ENCODE measurements at regions not wholly inside any gene's neighbourhood (a gene's known extent, or its start where the extent isn't known, plus 50 kb on each side); places are given as distances from the start of the nearest gene placed in this dataset.
"Not testable (repeated sequence)": the region's sequence is repeated elsewhere in the genome, so short reads cannot be mapped to it uniquely, and the experiment has no call there.

DNA sequence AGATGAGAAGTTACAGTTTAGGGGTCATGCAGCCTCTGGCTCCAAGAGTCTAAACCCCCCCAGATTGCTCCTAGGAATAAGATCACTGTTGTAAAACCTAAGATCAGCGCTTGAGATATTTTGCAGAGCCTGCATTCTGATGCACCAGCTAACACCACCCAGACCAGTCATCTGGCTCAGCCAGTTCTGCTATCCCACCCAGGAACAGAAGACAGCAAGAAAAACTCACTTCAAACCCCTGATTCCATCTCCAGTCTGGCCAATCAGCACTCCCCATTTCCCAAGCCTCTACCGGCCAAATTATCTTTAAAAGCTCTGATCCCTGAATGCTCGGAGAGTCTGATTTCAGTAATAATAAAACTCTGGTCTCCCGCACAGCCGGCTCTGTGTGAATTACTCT, 158.6 kb downstream of the ZNF664 start:
- DNase-seq = no peak

DNA sequence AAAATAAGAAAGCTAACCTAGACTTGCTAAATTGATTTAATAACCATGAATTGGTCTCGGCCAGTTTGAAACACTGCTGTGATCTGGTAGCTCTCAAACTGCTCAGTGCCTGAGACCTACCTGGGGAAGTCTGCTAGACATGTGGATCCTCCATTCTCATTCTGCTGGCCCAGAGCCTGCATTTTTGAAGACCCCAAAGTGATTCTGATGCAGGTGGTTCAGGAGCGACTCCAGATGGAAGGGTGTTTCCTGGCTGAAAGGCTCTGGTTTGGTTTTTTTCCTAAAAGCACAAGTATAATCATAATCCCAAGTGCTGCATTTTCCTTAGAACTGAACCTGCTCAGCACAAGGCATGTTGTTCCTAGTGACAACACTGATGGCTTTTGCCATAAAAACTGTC, 159.5 kb downstream of the ZNF664 start:
- no peak for DNase-seq

DNA sequence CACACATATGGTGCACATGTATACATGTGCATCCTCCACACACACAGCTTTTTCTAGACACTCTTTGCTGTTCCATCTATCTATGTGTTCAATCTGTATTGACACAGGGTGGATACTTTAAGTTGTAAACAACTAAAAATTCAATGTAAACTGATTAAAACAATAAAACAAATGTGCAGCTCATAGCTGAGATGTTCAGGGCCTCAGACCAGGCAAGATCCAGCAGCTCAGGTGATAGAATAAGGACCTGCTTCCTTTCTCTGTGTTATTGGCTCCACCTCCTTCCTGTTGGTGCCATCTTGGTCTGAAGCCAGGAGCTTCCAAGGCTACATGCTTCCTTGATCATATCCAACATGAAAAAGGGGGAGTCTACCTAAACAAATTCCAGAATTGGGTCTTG, 158.1 kb upstream of the RFLNA start:
- no peak for DNase-seq

DNA sequence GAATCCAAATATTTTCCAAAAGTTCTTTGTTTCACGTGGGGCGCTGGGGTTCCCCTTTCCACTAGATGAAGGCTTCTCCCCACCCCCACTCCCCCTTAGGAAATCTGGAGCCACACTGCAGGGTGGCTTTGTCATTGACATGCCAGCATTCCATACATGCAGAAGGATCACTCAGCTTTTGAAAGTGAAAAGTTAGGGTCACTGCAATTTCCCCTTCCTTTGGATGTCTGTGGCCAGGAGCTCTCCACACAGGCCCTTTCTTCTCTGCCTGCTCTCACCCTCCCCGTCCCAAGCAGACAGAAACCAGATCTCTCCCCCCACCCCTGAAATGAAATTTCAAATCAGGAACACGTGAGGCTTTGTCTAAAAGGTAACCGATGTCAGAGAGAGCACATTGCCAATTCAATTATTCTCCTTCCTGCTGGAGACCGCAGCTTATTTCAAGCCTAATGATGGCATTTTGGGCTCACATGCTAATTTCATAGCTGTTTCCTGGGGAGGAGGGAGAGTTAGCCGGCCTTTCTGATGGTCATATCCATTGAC, 153.9 kb upstream of the RFLNA start:
- DNase-seq = no peak

DNA sequence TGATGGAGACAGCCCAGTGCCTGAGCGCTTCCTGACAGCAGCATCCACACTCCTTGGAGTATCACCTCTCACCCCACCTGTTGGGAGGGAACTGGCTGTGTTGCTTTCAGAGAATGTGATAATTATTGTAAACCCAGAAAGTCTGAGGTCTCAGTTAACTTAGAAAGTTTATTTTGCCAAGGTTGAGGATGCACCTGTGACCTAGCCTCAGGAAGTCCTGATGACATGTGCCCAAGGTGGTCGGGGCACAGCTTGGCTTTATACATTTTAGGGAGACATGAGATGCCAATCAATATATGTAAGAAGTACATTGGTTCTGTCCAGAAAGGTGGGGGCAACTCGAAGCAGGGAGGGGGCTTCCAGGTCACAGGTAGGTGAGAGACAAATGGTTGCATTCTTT, 153.3 kb upstream of the RFLNA start:
- not testable (repeated sequence) for DNase-seq

DNA sequence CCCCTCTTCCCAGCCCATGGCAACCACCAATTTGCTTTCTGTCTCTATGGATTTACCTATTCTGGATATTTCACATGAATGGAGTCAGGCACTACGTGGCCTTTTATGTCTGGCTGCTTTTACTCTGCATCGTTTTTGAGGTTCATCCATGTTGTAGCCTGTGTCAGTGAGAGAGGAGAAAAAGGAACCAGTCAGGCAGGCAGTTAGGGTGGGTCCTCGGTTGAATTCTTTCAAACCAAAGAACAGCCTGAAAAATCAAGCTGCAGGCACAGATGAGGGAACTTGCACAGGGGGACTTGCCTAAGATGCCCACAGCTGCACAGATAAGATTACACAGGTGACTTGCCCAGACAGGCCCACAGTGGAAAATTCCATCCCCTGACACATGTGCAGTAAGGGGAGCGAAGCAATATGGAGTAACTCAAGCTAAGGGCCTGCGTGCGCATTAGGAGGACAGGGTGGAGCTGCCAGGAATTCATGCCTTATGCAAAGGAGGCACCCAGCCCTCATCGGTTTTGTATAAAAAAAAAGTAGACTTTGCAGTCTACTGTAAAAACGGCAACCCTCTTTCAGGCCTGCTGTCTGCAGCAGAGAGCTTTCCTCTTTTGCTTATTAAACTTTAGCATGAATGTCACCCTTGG, 152.4 kb upstream of the RFLNA start:
- DNase-seq = no peak

DNA sequence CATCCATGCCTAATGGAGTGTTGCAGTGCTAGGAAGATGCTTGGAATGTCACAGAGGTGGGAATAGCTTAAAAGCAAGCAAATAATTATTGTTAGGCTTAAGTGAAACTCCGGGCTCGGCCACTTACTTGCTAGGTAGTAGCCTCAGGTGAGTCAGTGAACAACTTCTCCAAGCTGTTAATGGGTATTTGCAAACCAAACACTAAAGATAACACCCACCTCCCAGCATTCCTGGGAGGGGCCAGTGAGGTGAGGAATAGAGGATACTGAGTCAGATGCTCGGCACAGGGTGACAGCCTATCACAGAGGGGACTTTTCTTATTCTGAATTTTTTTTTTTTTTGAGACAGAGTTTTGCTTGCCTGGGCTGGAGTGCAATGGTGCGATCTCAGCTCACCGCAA, 151.2 kb upstream of the RFLNA start:
- DNase-seq = no peak

DNA sequence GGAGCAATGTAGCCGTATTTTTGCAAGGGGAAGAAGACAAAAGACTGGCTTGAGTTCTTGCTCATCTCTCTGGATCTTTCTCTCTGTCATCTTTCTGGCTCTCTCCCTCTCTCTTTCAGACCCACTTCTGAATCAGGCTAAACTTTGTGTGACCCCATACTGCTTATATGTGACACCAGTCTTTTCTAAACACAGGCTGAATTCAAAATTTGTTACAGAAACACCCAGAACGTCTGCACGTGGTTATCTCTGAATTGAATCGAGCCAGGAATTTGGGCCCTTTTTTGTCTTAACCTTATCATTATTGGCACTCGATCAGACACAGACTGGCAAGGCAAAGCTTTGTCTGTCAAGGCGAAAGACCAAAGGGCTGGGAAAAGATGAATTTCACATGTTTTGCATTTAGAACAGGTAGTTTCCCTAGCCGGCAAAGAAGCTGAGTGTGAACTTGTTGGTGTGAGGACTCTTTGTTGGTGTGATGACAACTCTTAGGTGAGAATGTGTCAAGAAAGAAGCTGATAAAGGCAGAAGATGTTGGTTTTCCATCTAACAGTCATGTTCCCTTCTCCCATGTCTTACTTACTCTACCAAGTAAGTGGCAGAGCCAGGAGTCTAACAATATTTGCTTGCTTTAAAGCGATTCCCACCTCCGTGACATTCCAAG, 150.2 kb upstream of the RFLNA start:
- DNase-seq = no peak

DNA sequence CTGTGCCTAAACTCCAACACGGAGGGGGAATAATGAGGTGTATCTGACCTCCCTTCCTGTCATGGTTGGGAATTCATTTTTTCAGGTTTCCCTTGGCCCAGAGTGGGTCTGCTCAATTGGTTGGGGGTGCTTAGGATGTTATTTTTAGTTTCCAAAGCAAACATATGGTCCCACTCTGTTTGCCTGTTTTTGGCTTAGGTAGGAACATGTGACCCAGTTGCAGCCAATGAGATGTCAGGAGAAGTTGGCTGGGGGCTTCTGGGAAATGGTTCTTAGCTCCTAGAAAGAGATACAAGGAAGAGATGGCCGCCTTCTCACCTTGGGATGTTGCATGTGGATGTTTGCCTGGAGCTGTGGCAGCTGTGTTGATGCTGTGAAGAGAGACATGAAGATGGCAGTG, 147.9 kb upstream of the RFLNA start:
- DNase-seq = no peak

DNA sequence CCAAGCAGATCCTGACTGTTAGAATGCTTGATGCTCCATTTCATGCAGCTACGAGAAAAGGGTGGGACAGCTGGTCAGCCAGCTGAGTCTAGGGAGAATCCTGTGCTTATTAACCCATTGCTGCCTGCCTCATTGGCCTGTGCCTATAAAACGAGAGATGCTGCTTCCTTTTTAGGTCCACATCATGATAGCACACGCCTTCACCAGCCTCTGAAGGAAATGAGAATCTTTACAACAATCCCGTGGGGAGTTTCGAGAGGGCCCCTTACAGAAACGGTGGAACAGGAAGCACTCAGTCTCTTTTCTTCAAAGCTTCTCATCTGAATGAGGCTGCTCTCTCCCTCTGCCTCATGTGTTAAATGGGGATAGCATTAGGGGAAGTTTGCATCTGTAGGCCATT, 147.3 kb upstream of the RFLNA start:
- DNase-seq = no peak

DNA sequence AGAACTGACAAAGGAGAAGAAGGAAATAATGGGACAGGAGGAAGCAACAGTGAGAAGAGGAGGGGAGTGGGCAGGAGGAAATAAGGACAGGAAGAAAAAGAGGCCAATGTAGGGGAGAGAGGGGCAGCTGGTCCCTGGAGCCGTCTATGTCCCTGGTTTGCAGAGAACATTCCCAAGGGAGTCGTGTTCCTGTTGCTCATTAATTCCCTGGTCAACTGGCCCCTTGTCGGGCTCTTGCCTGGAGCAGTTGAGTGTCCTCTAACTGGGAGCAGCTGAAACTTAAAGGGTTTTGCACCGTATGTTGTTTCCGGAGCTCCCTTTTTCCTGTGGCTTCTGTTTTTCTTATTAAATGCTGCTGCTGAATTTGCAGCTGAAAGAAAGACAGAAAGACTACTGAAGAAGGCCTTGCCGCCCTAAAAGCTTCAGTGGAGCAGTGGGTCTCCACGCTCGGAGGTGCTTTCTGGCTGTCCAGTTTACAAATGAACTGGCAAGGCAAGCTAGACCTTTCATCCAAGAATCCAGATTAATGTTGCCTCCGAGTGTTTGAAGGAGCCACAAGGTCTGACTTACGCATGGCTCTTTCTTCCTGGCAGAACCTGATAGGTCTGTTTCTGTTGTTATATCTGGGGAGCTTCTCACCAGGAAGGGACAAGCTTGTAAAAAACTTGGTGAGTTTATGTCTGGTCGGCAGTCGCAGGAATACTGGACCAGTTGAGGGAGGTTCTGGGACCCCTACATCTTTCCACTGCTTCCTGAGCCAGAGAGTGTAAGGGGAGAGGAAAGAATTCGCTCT, 146.2 kb upstream of the RFLNA start:
- no peak for DNase-seq

DNA sequence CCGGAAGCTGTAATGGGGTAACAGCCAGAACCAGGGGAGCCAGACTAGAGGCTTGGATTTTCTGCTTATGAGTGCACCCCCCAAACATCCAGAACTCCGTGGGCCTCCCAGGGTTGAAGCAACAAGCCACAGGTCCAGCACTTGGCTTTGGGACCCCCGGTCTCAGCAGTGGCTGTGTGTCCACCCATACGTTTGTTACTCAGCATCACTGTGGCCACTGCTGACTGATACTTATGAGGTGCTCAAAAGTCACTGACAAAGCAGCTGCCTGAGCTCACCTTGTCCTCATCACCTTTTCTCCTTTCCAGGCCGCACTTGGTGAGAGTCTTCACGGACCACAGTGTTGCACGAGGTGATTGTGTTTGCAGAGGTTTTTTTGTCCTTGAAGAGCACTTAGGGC, 145.6 kb upstream of the RFLNA start:
- DNase-seq = no peak

DNA sequence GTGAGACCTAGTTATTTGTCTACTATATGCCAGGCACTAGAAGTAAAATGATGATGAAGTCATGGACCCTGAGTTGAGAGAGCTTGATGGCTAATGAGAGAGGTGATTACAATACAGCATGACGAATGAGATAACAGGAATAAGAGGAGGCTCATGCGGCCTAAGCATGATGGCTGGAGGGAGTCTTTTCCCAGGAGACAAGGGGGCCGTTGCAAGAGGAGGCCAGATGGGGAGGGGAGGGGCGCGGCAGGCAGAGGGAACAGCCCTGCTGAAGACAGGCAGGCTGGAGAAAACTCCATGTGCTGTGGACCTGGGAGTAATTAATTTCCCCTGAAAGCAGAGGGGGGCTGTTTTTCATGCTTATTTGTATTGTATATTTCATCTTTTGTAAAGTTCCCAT, 144.7 kb upstream of the RFLNA start:
- no peak for DNase-seq

DNA sequence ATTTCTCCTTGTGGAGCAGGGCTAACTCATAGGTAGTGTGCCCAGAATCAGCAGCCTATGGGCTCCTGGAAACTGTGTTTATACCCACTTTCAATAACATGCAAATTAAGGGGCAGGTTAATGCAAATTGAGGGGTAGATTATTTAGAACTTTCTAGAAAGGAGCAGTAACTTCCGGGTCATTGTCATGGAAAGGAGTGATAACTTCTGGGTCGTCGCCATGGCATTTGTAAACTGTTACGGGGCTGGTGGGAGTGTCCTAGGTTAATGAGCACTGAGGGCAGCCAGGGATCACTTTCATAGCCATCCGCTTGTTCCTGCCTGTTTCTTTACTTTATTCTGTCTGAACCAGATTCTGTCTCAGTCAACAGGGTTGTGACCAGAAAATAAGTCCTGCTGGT, 143.3 kb upstream of the RFLNA start:
- DNase-seq = no peak

DNA sequence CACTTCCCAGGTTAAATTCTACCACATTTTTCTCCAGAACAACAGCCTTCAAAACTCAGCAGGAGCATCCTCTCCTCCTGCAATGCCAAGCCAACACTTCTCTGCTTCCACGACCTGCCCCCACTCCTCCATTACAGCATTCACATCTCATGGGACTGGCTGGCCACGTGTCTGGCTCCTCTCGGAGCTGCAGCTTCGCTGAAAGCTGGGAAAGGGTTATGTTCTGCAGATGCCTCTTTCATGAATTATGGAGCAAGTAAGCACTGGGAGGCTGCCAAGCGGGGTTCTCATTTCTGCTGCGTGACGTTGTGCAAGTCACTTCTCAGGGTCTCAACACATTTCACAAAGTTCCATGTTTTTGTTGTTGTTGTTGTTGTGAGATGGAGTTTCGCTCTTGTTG, 142.2 kb upstream of the RFLNA start:
- DNase-seq = no peak

DNA sequence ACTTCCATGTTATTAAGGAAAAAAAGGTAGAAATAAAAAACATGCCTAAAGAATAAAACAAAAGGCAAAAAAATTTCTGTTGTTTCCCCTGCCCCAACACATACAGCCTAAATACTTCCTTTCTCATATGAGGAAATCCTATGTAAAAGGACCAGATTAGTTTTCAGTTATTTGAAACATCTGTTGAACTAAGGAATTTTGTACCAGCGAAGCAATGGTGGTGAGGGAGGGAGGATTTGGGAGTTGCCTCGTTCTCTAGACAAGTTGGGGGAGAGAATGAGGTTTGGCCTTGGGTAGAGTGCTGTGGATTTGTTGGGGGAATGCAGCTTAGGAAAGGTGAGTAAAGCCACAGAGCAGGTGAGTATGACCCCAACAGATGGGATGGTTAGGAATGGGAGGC, 141.5 kb upstream of the RFLNA start:
- no peak for DNase-seq

DNA sequence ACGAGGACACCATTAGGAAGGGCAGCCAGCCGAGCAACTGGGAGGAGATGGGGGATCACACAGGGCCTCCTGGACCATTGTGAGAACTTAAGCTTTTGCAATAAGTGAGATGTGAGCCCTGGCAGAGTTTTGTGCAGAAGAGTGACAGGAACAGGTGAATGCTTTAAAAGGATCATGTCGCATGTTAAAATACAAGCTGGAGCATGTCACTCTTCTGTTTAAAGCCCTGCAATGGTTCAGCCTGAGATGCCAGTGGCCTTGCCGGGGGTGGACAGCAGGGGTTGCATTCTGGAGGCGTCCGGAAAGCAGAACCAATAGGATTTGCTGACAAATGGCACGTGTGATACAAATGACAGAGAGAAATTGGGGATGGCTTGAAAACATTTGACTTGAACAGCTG, 137.5 kb upstream of the RFLNA start:
- DNase-seq = no peak

DNA sequence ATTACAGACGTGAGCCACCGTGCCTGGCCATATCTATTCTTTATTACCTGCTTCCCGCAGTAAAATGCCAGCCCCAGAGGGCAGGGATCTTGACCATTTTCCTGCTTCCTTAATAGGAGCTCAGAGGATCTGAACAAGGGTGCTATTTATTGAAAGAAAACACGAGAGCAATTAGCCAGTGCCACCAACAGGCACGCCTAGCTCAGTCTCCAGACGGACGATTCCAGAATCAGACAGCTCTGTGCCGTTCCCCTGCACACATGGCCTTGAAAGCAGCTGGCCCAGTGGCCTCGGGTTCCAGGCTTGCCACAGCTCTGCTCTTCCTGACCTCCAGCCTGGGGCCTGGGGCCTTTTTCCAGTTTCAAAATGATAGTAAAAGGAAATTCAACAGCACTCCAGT, 135.2 kb upstream of the RFLNA start:
- no peak for DNase-seq

DNA sequence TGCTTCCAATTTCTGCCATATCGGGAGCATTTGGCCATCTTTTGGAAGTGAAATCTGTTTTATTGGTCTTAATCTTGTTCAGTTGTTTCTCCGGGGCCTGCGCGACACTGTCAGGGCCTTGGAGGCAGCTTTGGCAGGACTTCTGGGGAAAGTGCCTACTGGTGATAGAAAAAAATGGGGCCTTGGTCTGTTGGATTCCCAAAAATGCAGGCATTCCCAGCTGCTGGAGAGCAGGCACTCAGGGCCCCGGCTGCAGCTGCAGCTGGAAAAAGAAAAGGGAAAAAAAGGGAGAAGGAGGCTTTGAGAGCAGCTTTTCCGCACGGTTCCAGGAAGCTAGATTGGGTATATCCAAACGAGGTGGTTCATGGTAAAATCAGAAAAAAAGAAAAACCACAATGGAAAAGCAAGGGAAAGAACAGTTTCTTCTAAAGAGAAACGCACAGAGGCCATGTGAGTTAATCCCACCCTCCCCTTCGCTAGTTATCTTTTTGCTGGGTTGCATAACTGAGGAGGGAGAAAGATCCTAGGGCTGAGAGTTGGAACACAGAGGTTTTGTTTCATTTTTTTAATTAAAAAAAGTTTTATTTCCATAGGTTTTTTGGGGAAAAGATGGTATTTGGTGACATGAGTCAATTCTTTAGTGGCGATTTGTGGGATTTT, 134.7 kb upstream of the RFLNA start:
- no peak for DNase-seq

DNA sequence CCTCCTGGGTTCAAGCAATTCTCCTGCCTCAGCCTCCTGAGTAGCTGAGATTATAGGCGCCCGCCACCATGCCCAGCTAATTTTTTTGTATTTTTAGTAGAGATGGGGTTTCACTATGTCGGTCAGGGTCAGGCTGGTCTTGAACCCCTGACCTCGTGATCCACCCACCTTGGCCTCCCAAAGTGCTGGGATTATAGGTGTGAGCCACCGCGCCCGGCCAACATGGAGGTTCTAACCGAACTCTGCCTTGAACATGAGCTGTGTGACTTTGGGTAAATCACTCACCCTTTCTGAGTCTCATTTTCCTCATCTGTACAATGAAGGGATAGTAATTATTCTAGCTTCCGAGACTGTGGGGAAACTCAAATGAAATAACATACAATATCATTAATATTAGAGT, 133.5 kb upstream of the RFLNA start:
- not testable (repeated sequence) for DNase-seq

DNA sequence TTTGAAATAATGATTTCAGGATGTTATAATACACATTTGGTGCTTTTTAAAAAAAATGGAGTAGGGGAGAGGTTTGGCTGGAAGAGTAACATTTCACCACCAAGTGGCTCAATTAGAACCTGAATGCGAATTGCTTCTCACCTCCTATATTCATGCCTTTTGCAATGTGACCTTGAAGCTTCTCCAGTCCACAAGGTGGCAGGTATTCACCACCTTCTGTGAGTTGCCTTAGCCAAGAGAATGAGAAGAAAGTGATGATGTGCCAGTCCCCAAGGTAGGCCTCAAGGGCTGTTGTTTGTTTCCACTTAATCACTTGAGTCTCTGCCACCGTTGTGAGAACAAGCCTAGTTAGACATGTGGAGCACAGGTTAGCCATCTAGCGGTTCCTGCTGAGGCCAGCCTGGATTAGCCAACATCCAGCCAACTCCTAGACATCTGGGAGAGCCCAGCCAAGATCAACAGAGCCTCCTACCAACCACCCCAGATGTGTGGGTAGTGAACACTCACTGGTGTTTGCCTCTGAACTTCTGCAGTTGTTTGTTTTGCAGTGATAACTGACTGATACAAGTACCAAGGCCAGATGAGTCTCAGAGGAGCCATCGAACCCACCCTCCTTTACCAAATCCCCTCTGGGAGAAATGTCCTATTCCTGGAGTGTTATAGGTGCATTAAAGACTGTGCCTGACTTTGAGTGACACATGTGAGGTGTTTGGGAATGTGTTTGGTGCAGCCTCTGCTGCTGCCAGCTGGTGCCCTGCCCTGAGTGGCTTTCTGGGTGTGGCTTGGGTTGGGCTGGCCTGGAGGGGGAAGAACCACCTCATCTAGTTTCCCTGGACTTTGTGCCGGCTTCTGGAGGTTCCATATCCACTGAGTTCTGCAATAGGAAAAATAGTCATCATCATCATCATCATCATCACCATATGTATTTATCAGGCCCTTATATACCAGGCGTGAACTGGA, 132.5 kb upstream of the RFLNA start:
- no peak for DNase-seq

DNA sequence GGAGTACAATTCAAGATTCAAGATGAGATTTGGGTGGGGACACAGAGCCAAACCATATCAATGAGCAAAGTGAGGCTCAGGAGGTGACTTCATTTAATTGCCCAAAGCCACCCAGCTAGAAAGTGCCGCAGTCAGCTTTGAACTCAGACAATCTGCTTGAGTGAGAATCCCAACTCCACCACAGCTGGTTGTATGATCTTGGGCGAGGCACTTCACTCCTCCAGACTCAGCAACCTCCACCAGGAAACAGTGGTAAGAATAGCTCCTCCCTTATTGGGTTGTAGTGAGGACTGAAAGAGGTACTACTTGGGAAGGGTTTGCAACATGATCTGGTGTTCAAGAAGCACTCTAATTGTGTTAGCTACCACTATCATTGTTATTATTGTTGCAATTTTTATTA, 129.2 kb upstream of the RFLNA start:
- DNase-seq = no peak

Measured in stimulated activated CD4-positive, alpha-beta T cell treated with anti-CD3 and anti-CD28 coated beads, Interleukin-4, amount 100 ng/mL, for 4 hours (primary cell).